ENCODE measurements at regions not wholly inside any gene's neighbourhood (a gene's known extent, or its start where the extent isn't known, plus 50 kb on each side); places are given as distances from the start of the nearest gene placed in this dataset.

DNA sequence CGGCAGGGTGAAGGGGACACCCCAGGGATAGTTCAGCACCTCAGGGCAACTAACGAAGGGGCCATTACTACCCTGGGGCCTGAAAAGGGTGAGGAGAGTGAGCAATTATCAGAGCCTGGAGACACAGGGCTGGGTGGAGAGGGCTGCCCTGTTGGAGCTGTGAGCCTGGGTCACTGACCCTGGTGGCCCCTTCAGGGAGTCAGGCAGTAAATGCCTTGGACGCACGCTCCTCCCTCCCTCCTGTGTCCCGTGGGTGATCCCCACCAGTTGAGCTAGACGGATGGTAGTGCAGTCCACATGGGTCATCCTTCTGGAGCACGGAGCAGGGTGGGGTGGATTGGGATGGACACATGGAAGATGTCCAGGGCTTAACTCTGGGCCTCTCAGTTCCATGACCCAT lies 305.3 kb downstream of the PTPRU start:
- no peak overlapping the region for H3K4me3 ChIP-seq (ENCODE audit: low read depth, low read length)

DNA sequence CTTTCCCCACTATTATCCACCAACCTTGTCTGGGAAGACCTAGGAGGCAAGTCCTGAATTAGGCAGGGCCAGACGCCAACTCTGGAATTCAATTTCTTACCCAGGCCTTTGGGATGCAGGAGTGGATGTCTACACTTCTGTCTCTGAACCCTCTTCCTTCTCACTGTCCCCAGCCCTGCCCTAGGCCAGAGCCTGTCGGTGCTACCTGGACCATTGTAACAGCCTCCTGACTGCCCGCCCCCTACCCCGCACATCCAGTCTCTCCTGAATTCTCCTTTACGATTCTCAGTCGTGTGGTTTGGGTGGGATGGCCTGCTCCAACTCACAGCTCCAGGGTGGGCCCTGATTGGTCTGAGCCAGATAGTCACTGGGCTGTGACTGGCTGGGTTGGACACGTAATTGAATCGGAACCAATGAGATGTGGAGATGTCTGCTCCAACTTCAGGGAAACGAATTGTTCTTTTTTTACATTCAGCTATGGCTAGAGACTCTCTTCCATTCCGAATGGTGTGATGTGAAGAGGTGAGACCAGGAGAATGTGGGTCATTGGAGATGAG lies 304.6 kb downstream of the PTPRU start:
- DNase-seq (ENCODE audit: low read depth): no peak
- no peak for TF ChIP-seq POLR2A (IDR thresholded peaks at IDR 0.05; ENCODE audit: extremely low read depth, insufficient read length)
- no peak for TF ChIP-seq MYC (IDR thresholded peaks at IDR 0.05; ENCODE audit: low read depth, low read length)
- TF ChIP-seq, protein P1, sequence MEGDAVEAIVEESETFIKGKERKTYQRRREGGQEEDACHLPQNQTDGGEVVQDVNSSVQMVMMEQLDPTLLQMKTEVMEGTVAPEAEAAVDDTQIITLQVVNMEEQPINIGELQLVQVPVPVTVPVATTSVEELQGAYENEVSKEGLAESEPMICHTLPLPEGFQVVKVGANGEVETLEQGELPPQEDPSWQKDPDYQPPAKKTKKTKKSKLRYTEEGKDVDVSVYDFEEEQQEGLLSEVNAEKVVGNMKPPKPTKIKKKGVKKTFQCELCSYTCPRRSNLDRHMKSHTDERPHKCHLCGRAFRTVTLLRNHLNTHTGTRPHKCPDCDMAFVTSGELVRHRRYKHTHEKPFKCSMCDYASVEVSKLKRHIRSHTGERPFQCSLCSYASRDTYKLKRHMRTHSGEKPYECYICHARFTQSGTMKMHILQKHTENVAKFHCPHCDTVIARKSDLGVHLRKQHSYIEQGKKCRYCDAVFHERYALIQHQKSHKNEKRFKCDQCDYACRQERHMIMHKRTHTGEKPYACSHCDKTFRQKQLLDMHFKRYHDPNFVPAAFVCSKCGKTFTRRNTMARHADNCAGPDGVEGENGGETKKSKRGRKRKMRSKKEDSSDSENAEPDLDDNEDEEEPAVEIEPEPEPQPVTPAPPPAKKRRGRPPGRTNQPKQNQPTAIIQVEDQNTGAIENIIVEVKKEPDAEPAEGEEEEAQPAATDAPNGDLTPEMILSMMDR (IDR thresholded peaks at IDR 0.05; ENCODE audit: low read depth, low read length): no peak
- TF ChIP-seq, protein P2, sequence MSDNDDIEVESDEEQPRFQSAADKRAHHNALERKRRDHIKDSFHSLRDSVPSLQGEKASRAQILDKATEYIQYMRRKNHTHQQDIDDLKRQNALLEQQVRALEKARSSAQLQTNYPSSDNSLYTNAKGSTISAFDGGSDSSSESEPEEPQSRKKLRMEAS (IDR thresholded peaks at IDR 0.05; ENCODE audit: low read depth, low read length): no peak
- no peak overlapping the region for H3K4me3 ChIP-seq (ENCODE audit: low read depth, low read length)

More for the DNA sequence above, 305.3 kb downstream of the PTPRU start:
- TF ChIP-seq, protein P2 (IDR thresholded peaks at IDR 0.05; ENCODE audit: low read depth, low read length): no peak
- TF ChIP-seq POLR2A (IDR thresholded peaks at IDR 0.05; ENCODE audit: extremely low read depth, insufficient read length) (no peak), MYC (IDR thresholded peaks at IDR 0.05; ENCODE audit: low read depth, low read length) (no peak)
- TF ChIP-seq, protein P1 (IDR thresholded peaks at IDR 0.05; ENCODE audit: low read depth, low read length): no peak
- no peak for DNase-seq (ENCODE audit: low read depth)

DNA sequence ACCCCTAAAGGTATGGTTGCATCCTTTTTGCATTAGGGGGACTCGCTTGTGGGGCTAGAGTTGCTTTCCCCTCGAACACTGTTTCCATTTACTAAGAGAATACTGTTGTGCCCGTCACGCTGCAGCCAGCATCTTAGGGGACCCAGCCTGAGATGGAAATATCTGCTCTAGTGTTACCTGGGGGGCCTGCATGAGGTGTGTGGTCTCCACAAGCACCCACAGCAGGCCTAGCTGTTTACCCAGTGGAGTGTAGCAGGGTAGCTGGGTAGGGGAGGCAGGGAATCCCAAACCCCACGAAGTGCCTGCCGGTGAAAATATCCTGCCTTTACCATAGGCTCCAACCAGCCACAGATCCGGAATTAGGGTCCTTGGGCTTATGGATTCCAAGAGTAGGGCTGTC lies 303.6 kb downstream of the PTPRU start:
- no peak overlapping the region for H3K4me3 ChIP-seq (ENCODE audit: low read depth, low read length)
- no peak for DNase-seq (ENCODE audit: low read depth)
- TF ChIP-seq POLR2A (IDR thresholded peaks at IDR 0.05; ENCODE audit: extremely low read depth, insufficient read length) (no peak), MYC (IDR thresholded peaks at IDR 0.05; ENCODE audit: low read depth, low read length) (no peak)
- TF ChIP-seq, protein P2 (IDR thresholded peaks at IDR 0.05; ENCODE audit: low read depth, low read length): no peak
- TF ChIP-seq, protein P1 (IDR thresholded peaks at IDR 0.05; ENCODE audit: low read depth, low read length): no peak

DNA sequence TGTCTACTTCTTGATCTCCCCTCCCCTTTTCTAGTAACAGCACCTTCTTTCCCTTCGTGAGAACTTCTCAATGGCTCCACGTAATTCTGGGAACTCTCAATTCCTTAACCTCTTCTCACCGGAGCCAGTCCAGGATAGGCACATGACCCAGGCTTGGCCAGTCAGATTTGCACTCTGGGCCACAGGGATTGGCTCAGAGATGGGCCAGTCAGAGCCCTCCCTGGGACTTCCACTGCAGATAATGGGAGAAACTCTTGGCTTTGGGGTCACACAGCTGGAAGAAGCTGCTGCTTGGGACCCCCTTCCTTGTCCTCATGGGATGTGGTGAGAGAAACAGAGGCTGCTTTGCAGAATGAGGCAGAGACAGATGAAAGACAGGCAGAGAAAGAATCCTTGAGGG lies 302.3 kb downstream of the PTPRU start:
- TF ChIP-seq, protein P2 (IDR thresholded peaks at IDR 0.05; ENCODE audit: low read depth, low read length): no peak
- TF ChIP-seq, protein P1 (IDR thresholded peaks at IDR 0.05; ENCODE audit: low read depth, low read length): no peak
- TF ChIP-seq MYC (IDR thresholded peaks at IDR 0.05; ENCODE audit: low read depth, low read length): no peak
- no peak for TF ChIP-seq POLR2A (IDR thresholded peaks at IDR 0.05; ENCODE audit: extremely low read depth, insufficient read length)
- no peak overlapping the region for H3K4me3 ChIP-seq (ENCODE audit: low read depth, low read length)
- DNase-seq (ENCODE audit: low read depth): no peak

- TF ChIP-seq, protein P1 (IDR thresholded peaks at IDR 0.05; ENCODE audit: low read depth, low read length): no peak
- TF ChIP-seq, protein P2 (IDR thresholded peaks at IDR 0.05; ENCODE audit: low read depth, low read length): no peak
- TF ChIP-seq POLR2A (IDR thresholded peaks at IDR 0.05; ENCODE audit: extremely low read depth, insufficient read length) (no peak), MYC (IDR thresholded peaks at IDR 0.05; ENCODE audit: low read depth, low read length) (no peak)
- DNase-seq (ENCODE audit: low read depth): no peak
These were observed 296.4 kb downstream of the PTPRU start for GRCh38 chr1:29532751-29533150.

More at GRCh38 chr1:29532751-29533150, 296.4 kb downstream of the PTPRU start:
- no peak overlapping the region for H3K4me3 ChIP-seq (ENCODE audit: low read depth, low read length)

All from NB4 (cell line).